Fibroblast of lung (primary cell): ENCODE measurements at regions not wholly inside any gene's neighbourhood (a gene's known extent, or its start where the extent isn't known, plus 50 kb on each side); places are given as distances from the start of the nearest gene placed in this dataset.
A peak's percentile ranks its signal among the peaks of the same experiment; 100 is the strongest.

Experiments
- DNase-seq, 2 donors: peaks; one replicate each; pipeline versions ENCODE4 v3.0.0 to v3.0.0-alpha.2; 2010; ENCODE audit warnings: low read depth in 2 of 2
- H2AFZ ChIP-seq: 2 replicates; pipeline ENCODE4 v1.5.1; 2012; ENCODE audit warnings: low read length, control low read depth, inconsistent platforms
- H3K27ac ChIP-seq: 2 replicates; pipeline ENCODE4 v1.5.1; 2011; ENCODE audit warnings: low read length, control low read depth; ENCODE audit not compliant: insufficient read depth
- H3K27me3 ChIP-seq: 2 replicates; pipeline ENCODE4 v1.5.1; 2011; ENCODE audit warnings: mild to moderate bottlenecking, low read length; ENCODE audit not compliant: control insufficient read depth, insufficient read depth
- H3K36me3 ChIP-seq: 2 replicates; pipeline ENCODE4 v1.5.1; 2011; ENCODE audit warnings: low read length; ENCODE audit not compliant: control insufficient read depth, insufficient read depth
- H3K4me1 ChIP-seq: 2 replicates; pipeline ENCODE4 v1.5.1; 2011; ENCODE audit warnings: low read length; ENCODE audit not compliant: control insufficient read depth, insufficient read depth; ENCODE audit errors: extremely low read depth
- H3K4me2 ChIP-seq: 2 replicates; pipeline ENCODE4 v1.5.1; 2011; ENCODE audit warnings: low read length, control low read depth; ENCODE audit not compliant: insufficient read depth; ENCODE audit errors: extremely low read depth
- H3K4me3 ChIP-seq, 4 experiments: fragments of 200-600 bp in 1 of 4; sonication (generic) in 1 of 4; replicated peaks in 1 of 4; 2 replicates each; pipeline ENCODE4 v1.5.1; 2011 to 2016; ENCODE audit warnings: low read length in 4 of 4, low read depth in 3 of 4, mild to moderate bottlenecking in 3 of 4, control low read depth in 2 of 4, inconsistent platforms in 1 of 4, mixed read lengths in 1 of 4; ENCODE audit not compliant: insufficient read depth in 1 of 4; ENCODE audit errors: control extremely low read depth in 1 of 4
- H3K79me2 ChIP-seq: 2 replicates; pipeline ENCODE4 v1.5.1; 2012; ENCODE audit warnings: mild to moderate bottlenecking, low read length, inconsistent platforms; ENCODE audit not compliant: control insufficient read depth, insufficient read depth
- H3K9ac ChIP-seq: 2 replicates; pipeline ENCODE4 v1.5.1; 2011; ENCODE audit warnings: mild to moderate bottlenecking, low read length, control low read depth; ENCODE audit not compliant: insufficient read depth
- H3K9me3 ChIP-seq: 2 replicates; pipeline ENCODE4 v1.5.1; 2012; ENCODE audit warnings: low read depth, low read length; ENCODE audit not compliant: control insufficient read depth, insufficient read depth
- H4K20me1 ChIP-seq: 2 replicates; pipeline ENCODE4 v1.5.1; 2011; ENCODE audit warnings: low read length; ENCODE audit not compliant: control insufficient read depth, insufficient read depth; ENCODE audit errors: extremely low read depth
- CTCF ChIP-seq, 2 donors: IDR thresholded peaks in 1 of 2; conservative IDR thresholded peaks in 1 of 2; 1 replicate in 1 of 2; 2 replicates in 1 of 2; pipeline ENCODE4 v1.5.1; 2011 to 2012; ENCODE audit warnings: low read length in 2 of 2, control low read depth in 1 of 2, inconsistent platforms in 1 of 2, low read depth in 1 of 2, mild to moderate bottlenecking in 1 of 2
- EZH2 ChIP-seq: IDR thresholded peaks from 2 replicates; pipeline ENCODE4 v1.5.1; 2012; ENCODE audit warnings: low read length, control low read depth, mild to moderate bottlenecking; ENCODE audit errors: missing control alignments

GRCh38 chr10:53422223-53422888 is 649.8 kb upstream of the MBL2 start:
- H4K20me1 ChIP-seq: no peaks in the 10 kb centered on the region
- no peaks in the 10 kb centered on the region for H3K9me3 ChIP-seq
- H3K27me3 ChIP-seq: no peaks in the 10 kb centered on the region
- no peaks in the 10 kb centered on the region for H3K36me3 ChIP-seq
- no peak overlapping the region for H2AFZ ChIP-seq
- no peak overlapping the region for H3K4me3 ChIP-seq
- H3K27ac ChIP-seq: no peak overlapping the region
- H3K79me2 ChIP-seq: no peaks in the 10 kb centered on the region
- TF ChIP-seq CTCF (conservative IDR thresholded peaks at IDR 0.05 in 1 of 2, IDR thresholded peaks at IDR 0.05 in 1 of 2; ENCODE audit: low read depth in 1 of 2, low read length in 2 of 2) (no peak), EZH2 (no peak)
- H3K4me1 ChIP-seq: no peaks in the 10 kb centered on the region
- no peak overlapping the region for H3K9ac ChIP-seq
- DNase-seq: no peak
- no peak overlapping the region for H3K4me2 ChIP-seq

GRCh38 chr10:53412651-53413050 is 640.1 kb upstream of the MBL2 start:
- Histone ChIP-seq H3K4me2 (no peak overlapping the region), H3K27me3 (no peaks in the 10 kb centered on the region), H3K27ac (no peak overlapping the region), H3K9ac (no peak overlapping the region), H3K36me3 (no peaks in the 10 kb centered on the region), H3K4me3 (no peak overlapping the region), H3K79me2 (no peaks in the 10 kb centered on the region), H3K9me3 (no peaks in the 10 kb centered on the region), H2AFZ (no peak overlapping the region), H4K20me1 (no peaks in the 10 kb centered on the region), H3K4me1 (no peaks in the 10 kb centered on the region)
- no peak for DNase-seq
- no peak for TF ChIP-seq EZH2
- TF ChIP-seq CTCF (conservative IDR thresholded peaks at IDR 0.05 in 1 of 2, IDR thresholded peaks at IDR 0.05 in 1 of 2; ENCODE audit: low read depth in 1 of 2, low read length in 2 of 2): no peak

GRCh38 chr10:53406532-53406931 is 633.9 kb upstream of the MBL2 start:
- H3K79me2 ChIP-seq: no peaks in the 10 kb centered on the region
- H3K4me3 ChIP-seq: no peak overlapping the region
- no peak overlapping the region for H2AFZ ChIP-seq
- no peaks in the 10 kb centered on the region for H3K4me1 ChIP-seq
- DNase-seq: peak in 1 of 2 donors; percentile 52
- no peak for TF ChIP-seq CTCF (conservative IDR thresholded peaks at IDR 0.05 in 1 of 2, IDR thresholded peaks at IDR 0.05 in 1 of 2; ENCODE audit: low read depth in 1 of 2, low read length in 2 of 2)
- no peak for TF ChIP-seq EZH2
- H3K27me3 ChIP-seq: no peaks in the 10 kb centered on the region
- no peak overlapping the region for H3K27ac ChIP-seq
- no peaks in the 10 kb centered on the region for H3K9me3 ChIP-seq
- no peaks in the 10 kb centered on the region for H3K36me3 ChIP-seq
- no peaks in the 10 kb centered on the region for H4K20me1 ChIP-seq
- H3K4me2 ChIP-seq: no peak overlapping the region
- no peak overlapping the region for H3K9ac ChIP-seq
